Fibroblast of the aortic adventitia (primary cell): ENCODE measurements at regions not wholly inside any gene's neighbourhood (a gene's known extent, or its start where the extent isn't known, plus 50 kb on each side); places are given as distances from the start of the nearest gene placed in this dataset.

Experiments used
- DNase-seq: peaks from one replicate; pipeline ENCODE4 v3.0.0-alpha.2; 2010; ENCODE audit warnings: low read depth
- H3K4me3 ChIP-seq: 2 replicates; pipeline ENCODE4 v1.5.1; 2011; ENCODE audit warnings: low read depth, mild to moderate bottlenecking, control low read depth, low read length, moderate library complexity
- TF ChIP-seq, protein P1 (sequence below): IDR thresholded peaks from 2 replicates; pipeline ENCODE4 v1.5.1; 2011; ENCODE audit warnings: mild to moderate bottlenecking, low read length, control low read depth, inconsistent platforms; ENCODE audit not compliant: insufficient read depth

DNA sequence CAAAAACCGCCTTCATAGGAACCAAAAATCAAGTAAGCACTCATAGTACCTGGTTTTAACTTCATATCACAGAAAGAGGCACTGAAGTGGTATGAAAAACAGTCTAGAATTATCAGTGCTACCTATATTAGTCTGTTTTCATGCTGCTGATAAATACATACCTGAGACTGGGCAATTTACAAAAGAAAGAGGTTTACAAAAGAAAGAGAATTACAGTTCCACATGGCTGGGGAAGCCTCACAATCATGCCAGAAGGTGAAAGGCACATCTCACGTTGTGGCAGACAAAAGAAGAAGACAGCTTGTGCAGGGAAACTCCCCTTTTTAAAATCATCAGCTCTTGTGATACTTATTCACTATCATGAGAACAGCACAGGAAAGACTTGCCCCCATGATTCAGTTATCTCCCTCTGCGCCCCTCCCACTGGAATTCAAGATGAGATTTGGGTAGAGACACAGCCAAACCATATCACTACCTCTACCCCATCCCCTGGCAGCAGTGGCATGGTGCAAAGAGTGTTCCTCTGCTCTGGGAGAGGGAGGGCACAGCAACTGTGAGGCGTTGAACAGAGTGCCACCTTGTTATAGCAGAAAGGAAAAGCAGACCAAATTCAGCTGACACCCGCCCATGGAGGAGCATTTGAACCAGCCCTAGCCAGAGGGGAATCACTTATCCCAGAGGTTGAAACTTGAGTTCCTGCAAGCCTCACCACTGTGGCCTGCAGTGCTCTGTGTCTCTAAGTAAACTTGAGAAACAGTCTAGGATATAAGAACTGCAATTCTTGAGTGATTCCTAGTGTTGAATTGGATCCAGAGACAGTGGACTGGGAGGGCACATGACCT lies 61.9 kb upstream of the PTPRZ1 start:
- no peak overlapping the region for H3K4me3 ChIP-seq
- TF ChIP-seq, protein P1, sequence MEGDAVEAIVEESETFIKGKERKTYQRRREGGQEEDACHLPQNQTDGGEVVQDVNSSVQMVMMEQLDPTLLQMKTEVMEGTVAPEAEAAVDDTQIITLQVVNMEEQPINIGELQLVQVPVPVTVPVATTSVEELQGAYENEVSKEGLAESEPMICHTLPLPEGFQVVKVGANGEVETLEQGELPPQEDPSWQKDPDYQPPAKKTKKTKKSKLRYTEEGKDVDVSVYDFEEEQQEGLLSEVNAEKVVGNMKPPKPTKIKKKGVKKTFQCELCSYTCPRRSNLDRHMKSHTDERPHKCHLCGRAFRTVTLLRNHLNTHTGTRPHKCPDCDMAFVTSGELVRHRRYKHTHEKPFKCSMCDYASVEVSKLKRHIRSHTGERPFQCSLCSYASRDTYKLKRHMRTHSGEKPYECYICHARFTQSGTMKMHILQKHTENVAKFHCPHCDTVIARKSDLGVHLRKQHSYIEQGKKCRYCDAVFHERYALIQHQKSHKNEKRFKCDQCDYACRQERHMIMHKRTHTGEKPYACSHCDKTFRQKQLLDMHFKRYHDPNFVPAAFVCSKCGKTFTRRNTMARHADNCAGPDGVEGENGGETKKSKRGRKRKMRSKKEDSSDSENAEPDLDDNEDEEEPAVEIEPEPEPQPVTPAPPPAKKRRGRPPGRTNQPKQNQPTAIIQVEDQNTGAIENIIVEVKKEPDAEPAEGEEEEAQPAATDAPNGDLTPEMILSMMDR: no peak
- DNase-seq: no peak

DNA sequence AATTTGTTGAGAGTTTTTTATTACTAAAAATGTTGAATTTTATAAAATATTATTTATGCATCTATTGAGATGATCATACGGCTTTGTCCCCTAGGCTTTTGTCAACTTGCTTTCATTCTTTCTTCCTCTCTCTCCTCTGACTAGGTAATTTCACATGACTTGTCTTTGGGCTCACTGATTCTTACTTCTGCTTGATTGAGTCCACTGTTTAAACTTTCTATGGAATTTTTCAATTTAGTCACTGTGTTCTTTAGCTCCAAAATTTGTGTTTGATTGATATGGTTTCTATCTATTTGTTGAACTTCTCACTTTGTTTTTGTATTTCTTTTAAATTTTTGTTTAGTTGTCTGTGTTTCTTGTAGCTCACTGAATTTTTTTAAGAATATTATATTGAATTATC lies 65.9 kb upstream of the PTPRZ1 start:
- no peak for DNase-seq
- TF ChIP-seq, protein P1: no peak
- H3K4me3 ChIP-seq: no peak overlapping the region

DNA sequence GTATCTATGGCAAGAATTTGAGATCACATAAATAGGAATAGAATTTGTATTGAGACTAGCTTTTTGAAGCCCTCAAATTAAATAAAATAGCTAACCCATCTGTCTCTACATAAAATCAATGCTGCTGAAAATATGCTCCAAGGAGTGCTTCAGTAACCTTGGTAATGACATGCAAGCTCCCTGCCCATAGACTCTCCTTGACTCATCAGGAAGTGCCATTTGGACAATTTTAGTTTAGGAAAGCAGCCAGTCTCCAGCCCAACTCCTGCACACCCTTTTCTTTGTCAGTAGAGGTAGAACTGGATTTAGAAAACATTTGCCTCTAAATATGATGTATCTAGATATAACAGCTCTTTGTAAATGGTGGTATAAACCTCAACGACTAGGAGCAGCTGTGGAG lies 69.9 kb upstream of the PTPRZ1 start:
- DNase-seq: no peak
- TF ChIP-seq, protein P1: no peak
- H3K4me3 ChIP-seq: no peak overlapping the region

DNA sequence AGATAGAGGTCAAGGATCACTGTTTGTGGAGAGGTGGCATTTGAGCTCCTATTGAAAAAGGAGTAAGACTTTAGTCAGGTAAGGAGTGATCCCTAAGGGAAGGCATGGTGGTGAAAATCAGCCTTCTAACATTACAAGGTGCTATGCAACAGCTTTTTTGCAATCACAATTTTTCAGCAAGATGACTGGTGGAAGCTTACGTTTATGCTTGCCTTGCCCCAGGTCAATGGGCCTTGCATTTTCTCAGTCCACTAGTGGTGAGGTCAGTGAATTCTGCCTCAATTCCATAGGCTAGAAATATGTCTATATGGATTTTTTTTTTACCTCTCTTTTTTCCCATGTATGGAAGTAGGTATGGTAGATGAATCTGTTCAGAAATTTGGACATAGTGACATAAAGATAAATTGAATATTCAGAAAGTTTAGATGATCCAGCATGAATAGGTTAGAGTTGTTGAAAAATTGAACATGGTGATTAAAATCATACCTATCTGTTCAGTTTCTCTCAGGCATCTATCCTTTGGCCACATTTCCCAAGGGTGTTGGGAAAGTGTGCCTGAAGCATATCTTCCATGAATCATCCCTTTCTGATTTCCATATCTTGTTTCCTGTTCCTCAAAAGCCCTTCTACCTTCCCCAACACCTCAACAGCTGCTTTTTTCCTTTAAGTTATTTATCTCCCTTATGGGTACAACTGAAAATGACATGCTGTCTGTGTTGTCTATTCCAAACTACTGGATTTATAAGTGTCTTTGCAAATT lies 71.9 kb upstream of the PTPRZ1 start:
- TF ChIP-seq, protein P1: no peak
- DNase-seq: no peak

DNA sequence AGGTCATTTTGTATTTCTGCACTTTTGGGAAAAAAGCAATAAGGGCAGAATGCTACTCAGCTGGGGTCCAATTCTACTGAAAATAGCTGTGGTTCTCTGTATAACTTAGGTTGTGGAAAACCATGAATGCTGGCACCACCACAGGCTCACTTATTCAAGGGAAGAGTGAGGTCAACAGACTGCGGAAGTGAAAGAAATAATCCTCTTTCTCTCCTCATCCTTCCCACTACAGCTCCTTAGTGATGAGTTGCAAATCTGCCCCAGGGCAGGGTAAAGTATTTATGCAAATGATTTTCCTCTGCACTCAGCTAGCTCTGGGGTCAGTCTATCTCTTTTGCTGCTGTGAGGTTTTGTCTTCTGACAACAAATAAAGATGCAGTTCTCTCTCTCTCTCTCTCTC lies 74.1 kb upstream of the PTPRZ1 start:
- H3K4me3 ChIP-seq: no peak overlapping the region
- no peak for DNase-seq
- TF ChIP-seq, protein P1: no peak

More for the DNA sequence above, 71.9 kb upstream of the PTPRZ1 start:
- H3K4me3 ChIP-seq: no peak overlapping the region

DNA sequence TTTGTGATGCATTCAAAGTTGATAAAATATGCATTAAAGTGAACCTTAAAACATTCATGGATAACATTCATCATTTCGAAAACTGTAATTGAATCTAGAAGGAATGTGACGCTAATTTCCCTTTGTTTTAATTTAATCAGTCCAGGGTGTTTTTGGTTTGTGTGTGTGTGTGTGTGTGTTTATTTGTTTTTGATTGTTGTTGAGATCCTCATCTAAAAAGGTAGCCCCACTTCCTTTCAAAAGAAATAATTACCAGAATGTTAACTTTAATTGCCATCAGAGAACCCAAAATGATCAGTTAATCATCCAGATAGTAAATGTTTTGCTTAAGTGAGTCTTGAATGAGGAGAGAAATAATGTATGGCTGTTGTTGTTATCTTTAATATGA lies 74.5 kb upstream of the PTPRZ1 start:
- TF ChIP-seq, protein P1: no peak
- no peak for DNase-seq
- H3K4me3 ChIP-seq: no peak overlapping the region
